NCI-H748 treated with DMSO at 0.1 percent for 48 hours (cell line): ENCODE measurements at regions not wholly inside any gene's neighbourhood (a gene's known extent, or its start where the extent isn't known, plus 50 kb on each side); places are given as distances from the start of the nearest gene placed in this dataset.

ENCODE experiments used
- DNase-seq: peaks from one replicate; lab custom pipeline; 2025; lab: John Stamatoyannopoulos, UW

DNA sequence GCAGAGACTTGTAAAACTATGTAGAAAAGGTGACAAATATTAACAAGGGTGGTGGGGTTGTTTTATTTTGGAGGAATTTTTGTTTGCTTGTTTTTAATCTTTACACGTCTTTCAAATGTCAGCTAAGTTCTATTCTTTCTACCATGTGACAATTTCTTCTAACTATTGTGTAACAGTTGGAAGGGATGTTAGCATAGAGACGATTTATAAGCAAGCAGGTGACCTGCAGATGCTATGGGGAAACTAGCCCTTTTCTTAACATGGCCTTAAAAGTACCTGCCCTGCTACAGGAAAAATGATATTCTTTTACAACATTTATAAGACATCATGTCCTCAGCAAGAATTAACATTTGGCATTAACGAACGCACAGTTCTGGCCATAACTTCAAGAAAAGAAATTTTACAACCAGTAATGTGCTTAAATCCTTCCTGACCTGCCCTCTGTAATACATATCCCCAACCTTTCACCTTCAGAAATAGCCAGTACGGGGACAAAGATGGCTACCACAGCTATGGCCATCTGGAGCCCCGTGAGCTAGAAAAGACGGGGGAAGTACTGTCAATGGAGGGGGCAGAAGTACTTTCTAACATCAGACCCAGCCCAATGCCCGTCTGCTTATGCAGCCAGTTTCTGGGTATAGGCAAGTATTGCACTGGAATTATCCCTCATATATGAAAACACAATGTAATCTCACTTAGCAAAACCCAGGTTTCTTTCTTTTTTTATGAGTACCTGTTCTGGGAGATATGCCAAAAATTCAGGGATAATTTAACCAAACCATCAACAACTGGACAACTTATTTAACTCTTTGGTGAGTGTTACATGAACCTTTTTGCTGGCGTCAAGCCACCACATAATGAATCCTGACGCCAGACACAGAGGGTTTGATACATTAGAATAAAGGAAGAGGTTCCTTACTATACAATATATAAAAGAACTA lies 67.7 kb upstream of the NR2F2 start:
- DNase-seq, result no peak

DNA sequence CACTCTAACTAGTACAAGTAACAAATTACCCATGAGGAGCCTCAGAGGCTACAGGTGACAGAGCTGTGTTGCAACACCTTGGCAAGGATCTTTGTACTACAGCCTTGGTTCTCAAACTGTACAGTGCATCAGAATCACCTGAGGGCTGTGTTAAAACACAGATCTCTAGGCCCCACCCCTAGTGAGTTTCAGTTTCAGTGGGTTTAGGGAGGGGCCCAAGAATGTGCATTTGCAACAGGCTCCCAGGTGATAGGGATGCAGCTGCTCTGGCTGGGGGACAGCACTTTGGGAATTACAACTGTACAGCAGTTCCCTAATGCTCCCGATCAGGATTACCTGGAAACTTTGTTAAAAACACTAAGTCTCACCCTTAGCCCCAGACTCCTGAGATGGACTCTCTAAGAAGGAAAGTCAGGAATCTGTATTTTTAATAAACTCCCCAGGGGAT lies 66.1 kb upstream of the NR2F2 start:
- no peak for DNase-seq

DNA sequence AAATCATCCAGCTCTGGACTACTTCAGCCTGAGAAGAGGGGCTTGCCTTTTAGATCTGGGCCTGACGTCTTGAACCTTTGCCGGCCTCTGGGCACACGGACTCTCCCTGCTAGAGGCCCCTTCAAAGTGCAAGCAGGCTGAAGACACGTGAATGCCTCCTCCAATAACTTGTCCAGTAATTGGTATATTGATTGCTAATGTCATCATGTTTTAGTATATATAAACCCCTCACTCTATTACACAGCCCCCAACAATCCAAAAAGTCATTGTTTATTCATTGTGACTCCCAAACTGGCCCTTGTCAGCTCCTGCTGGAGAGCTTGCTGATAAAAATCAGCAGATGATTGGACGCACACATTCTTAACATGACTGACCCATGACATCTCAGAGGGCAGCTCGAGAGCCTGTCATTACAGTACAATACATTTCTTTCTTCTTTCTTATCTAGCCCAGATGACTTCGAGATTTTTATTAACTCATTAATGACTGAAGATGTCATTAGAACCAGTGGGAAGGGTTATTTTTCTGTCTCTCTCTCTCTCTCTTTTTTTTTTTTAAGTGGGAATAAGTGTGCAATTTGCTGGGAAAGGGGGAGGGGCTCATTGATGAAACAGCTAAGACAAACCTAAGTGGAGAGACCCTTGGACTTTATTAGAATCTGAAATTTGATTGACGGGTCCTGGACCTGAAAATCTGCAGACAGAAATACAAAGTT lies 65.5 kb upstream of the NR2F2 start:
- no peak for DNase-seq

DNA sequence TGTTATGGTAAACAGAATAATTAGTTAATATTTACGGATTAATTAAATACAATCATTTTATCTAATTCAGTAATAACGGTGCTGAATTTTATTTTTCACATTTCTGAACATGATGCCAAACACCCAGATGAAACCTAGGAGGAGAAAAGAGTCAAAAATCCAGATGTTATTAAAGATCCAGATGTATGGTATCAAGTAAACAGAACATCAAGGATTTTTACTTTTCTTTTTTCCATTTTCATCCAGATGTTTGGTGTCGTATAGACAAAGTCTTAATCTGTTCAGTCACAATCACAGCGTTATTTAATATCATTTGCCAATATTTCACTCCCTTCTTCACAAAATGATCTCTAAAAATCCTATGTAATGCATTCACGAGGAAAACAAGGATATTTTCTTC lies 64.0 kb upstream of the NR2F2 start:
- DNase-seq, result no peak

DNA sequence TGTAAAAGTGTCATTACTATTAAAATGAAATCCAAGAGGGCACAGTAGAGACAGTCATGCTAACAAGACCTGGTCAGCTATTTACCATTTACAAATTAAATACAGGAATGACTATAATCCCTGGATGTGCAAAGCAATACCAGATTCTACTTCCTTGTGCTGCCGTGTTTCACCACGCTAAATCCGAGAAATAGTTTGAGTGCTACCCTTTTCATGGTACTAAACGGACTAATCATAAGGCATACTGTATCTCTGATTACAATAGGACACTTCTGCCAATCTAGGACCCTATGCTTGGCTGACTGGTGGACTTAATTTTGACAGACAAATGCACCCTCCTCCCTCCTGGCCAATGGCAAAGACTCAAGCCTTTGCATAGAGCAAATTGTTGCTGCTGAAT lies 63.0 kb upstream of the NR2F2 start:
- no peak for DNase-seq

DNA sequence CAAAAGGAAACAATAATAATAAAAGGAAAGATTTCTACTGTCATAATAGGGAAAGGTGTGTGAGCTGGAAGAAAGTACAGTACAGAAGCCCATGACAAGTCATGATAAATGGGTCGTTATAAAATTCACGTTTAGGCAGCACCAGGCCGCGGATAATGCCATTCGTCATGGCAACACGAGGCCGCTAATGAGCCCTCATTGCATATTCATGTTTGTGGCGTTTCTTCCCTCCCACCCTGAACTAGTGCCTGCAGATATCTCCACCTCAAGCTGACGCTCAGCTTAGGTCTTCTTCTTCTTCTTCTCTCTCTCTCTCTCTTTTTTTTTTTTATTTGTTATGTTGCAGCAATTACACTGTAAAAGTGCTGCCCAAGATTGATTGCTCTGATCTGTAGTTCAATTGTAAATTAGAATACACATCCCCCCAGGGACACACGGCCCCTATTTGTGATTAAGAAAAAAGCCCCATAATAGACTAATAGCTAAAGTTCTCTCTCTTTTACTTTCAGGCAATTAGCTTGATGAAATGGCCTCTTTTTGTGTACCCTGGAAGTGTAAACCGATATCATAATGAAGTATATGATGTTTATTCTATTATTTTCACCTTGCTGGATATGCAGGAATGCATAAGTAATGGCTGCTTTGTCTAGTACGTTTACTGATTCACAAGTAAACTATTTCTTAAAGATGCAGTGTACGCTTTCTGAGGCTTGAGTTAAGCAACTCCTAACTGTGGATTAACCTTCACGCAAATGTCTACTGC lies 61.9 kb upstream of the NR2F2 start:
- DNase-seq, result no peak

DNA sequence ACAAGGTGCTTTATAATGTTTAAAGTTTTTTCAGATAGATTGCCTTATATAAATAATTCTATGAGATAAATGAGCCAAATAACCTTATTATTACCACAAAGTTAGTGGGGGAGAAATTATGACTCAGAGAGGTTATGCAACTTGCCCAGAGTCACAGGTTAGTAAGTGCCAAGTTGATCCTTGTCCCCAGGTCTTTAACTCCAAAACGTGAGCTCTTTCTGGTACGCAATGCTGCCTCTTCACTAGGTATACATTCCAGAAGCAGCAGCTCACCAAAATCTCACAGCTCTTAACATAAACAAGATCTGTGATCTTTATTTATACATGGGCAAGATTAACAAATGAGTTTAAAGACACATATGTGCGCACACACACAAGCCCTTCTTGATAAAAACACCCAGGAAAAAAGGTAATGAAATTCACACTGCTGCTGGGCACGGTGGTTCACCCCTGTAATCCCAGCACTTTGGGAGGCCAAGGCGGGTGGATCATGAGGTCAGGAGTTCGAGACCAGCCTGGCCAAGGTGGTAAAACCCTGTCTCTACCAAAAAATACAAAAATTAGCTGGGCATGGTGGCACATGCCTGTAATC lies 59.8 kb upstream of the NR2F2 start:
- DNase-seq, result no peak

DNA sequence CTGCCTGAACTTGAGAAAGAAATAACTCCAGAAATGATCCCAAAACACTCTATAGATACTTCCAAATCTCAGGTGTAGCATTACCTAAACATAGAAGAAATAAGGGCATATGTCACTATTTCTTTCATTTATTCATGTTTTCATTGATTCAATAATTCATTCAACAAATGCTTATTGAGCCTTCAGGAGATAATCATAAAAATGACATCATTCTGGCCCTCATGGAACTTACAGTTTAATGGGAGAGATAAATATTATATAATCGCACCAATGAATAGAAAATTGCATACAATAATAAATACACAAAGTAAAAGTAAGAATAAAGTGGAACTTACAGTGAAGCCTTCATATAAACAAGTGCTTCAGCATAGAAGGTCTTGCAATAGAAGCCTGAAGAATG lies 58.1 kb upstream of the NR2F2 start:
- DNase-seq, result no peak

DNA sequence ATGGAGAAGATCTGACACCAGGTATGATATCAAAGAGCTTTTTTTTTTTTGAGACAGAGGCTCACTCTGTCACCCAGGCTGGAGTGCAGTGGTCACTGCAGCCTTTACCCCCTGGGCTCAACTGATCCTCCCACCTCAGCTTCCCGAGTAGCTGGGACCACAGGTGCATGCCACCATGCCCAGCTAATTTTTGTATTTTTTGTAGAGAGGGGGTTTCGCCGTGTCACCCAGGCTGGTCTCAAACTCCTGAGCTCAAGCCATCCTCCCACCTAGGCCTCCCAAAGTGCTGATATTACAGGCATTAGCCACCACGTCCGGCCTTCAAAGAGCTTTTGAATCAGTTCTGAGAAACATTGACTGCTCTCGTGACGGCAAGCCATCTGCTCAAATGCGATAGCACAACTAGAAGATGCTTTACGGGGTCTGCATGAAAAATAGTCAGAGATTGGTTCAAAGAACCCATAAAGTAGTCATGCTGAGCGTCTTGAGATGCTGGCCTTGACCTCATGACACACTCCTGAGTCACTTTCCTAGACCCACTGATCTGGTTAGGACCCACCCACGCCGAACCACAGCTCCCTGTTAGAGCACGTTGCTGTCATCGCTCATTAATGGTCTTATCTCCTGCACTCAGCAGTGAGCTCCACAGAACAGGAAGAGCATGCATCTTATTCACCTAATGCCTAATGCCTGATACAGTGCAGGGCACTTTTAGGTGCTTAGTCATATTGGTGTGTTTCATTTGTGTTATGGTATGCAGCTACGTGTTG lies 57.0 kb upstream of the NR2F2 start:
- DNase-seq, result no peak

DNA sequence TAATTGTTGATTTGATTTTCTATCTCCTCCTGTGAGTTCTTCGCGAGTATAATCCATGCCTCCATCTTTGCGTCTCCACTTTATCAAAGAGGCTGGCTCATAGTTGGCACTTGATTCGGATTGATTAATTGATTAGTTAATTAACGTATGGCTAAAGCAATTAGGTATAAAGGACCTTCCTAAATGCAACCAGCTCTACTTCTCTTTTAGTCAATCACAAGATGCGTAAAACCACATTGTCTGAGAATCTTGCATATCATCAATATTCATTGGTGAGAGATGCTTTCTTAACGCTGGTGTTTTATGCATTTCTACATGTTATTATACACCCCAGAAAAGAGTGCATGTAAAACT lies 56.4 kb upstream of the NR2F2 start:
- no peak for DNase-seq

DNA sequence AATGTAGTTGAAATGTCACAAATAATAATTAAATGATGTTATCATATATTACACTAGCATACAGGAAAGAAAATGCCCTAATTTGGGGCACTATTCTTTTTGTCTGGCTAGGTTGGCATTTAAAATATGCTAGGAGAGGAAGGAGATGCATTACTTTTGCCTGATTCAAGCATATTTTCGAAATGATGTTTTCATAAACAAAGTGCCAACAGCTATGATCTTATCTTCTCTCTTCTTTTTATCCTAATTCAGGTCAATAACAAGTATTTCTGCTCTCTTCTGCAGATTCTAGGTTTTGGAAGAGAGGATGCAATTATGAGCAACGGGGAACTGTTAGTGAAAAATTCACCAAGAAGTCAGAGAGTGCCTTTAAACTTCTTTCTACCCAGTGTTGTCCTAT lies 55.8 kb upstream of the NR2F2 start:
- DNase-seq, result no peak

DNA sequence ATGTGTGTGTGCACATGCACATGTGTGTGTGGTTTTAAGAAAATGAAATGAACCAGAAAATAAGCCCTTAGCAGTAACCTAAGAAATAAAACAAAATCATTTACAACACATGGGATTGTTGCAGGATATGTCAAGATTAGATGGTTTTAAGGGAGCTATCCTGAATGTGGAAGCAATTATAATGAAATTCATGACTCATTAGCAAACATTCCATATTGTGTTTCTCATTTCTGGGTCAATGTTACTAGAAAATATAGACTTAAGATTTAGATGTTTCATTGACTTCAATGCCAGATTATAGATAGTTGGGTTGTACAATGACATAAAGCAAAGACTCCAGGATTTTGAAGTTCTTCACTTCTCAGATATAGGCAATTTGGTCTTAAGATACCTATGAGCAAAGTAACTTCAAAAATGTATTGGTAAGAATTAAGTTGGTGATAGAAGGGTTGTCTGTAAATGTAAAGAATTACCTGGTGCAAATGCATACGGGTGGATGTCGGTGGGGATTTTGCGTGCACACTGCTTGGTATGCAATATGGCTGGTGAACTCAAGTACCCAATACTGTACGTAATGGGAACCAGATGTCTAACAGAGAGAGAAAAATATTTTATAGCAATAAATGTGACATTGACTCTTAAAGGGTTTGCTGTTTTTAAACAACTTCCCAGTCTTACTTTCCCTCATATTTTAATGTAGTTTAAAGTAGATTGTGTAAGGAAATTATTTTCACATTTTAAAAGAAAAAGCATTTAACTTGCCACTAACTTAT lies 53.9 kb upstream of the NR2F2 start:
- DNase-seq, result no peak
